GM12878 (cell line): ENCODE measurements at regions not wholly inside any gene's neighbourhood (a gene's known extent, or its start where the extent isn't known, plus 50 kb on each side); places are given as distances from the start of the nearest gene placed in this dataset.

Experiments used
- BACH1 ChIP-seq: fragments of 450-650 bp; IDR thresholded peaks from 2 replicates; pipeline ENCODE4 v1.6.1; 2017; ENCODE audit warnings: mild to moderate bottlenecking, borderline replicate concordance
- CHD2 ChIP-seq: IDR thresholded peaks from 2 replicates; pipeline ENCODE4 v1.6.1; 2011; ENCODE audit warnings: low read depth, low read length, improper control_type of control experiment, borderline replicate concordance
- CREM ChIP-seq: IDR thresholded peaks from 2 replicates; pipeline ENCODE4 v1.6.1; 2014; ENCODE audit warnings: antibody characterized with exemption, low read depth
- E2F8 ChIP-seq: fragments of 450-650 bp; IDR thresholded peaks from 2 replicates; pipeline ENCODE4 v1.6.1; 2018; ENCODE audit warnings: mild to moderate bottlenecking, low read depth, moderate library complexity; ENCODE audit not compliant: partially characterized antibody
- GABPA ChIP-seq: IDR thresholded peaks from 2 replicates; pipeline ENCODE4 v1.6.1; 2014; ENCODE audit warnings: antibody characterized with exemption, low read depth, mild to moderate bottlenecking, inconsistent platforms
- KAT2A ChIP-seq: conservative IDR thresholded peaks from 2 replicates; pipeline ENCODE4 v1.6.1; 2011; ENCODE audit warnings: low read depth, low read length; ENCODE audit not compliant: control insufficient read depth
- MTA2 ChIP-seq: fragments of 450-650 bp; IDR thresholded peaks from 2 replicates; pipeline ENCODE4 v1.6.1; 2016; ENCODE audit warnings: low read depth, mild to moderate bottlenecking, moderate library complexity
- MYB ChIP-seq: fragments of 150-350 bp; IDR thresholded peaks from 2 replicates; pipeline ENCODE4 v1.6.1; 2014; ENCODE audit warnings: mild to moderate bottlenecking, low read depth, low read length, borderline replicate concordance
- MYC ChIP-seq: IDR thresholded peaks from 2 replicates; pipeline ENCODE4 v1.6.1; 2011; ENCODE audit warnings: mild to moderate bottlenecking, low read length, moderate library complexity, inconsistent platforms; ENCODE audit not compliant: insufficient read depth, insufficient replicate concordance, insufficient read length, severe bottlenecking
- NFXL1 ChIP-seq: fragments of 450-650 bp; IDR thresholded peaks from 2 replicates; pipeline ENCODE4 v1.6.1; 2017; ENCODE audit warnings: antibody characterized with exemption, mild to moderate bottlenecking, borderline replicate concordance
- PBX3 ChIP-seq: IDR thresholded peaks from 2 replicates; pipeline ENCODE4 v1.6.1; 2011; ENCODE audit warnings: mild to moderate bottlenecking, low read depth, low read length, moderate library complexity; ENCODE audit not compliant: insufficient replicate concordance
- PKNOX1 ChIP-seq: fragments of 450-650 bp; IDR thresholded peaks from 2 replicates; pipeline ENCODE4 v1.6.1; 2016; ENCODE audit warnings: mild to moderate bottlenecking
- PML ChIP-seq: IDR thresholded peaks from 2 replicates; pipeline ENCODE4 v1.6.1; 2012; ENCODE audit warnings: low read length, inconsistent platforms
- POLR2A ChIP-seq: IDR thresholded peaks from 2 replicates; pipeline ENCODE4 v1.6.1; 2011; ENCODE audit warnings: low read depth, mild to moderate bottlenecking, low read length
- RBBP5 ChIP-seq: fragments of 200-600 bp; sonication (generic); conservative IDR thresholded peaks from 2 replicates; pipeline ENCODE4 v1.6.1; 2016
- REST ChIP-seq: IDR thresholded peaks from 2 replicates; pipeline ENCODE4 v1.6.1; 2012; ENCODE audit warnings: mild to moderate bottlenecking, low read depth, low read length
- SMARCA5 ChIP-seq: fragments of 450-650 bp; IDR thresholded peaks from 2 replicates; pipeline ENCODE4 v1.6.1; 2017; ENCODE audit warnings: mild to moderate bottlenecking
- USF2 ChIP-seq: IDR thresholded peaks from 2 replicates; pipeline ENCODE4 v1.6.1; 2011; ENCODE audit warnings: low read depth, low read length, improper control_type of control experiment, borderline replicate concordance
- ZBTB4 ChIP-seq: fragments of 450-650 bp; formaldehyde crosslinking; IDR thresholded peaks from 2 replicates; pipeline ENCODE4 v1.4.0; 2022; ENCODE audit warnings: mild to moderate bottlenecking, moderate library complexity

- TF ChIP-seq CREM = no peak
- TF ChIP-seq PBX3 = peak; percentile 61
- TF ChIP-seq GABPA = no peak
- no peak; the same call in 1 of the 2 replicates for TF ChIP-seq BACH1
- no peak for TF ChIP-seq REST
- no peak for TF ChIP-seq USF2
- peak; percentile 98 for TF ChIP-seq MTA2
- TF ChIP-seq MYC = no peak
- no peak for TF ChIP-seq MYB
- TF ChIP-seq E2F8 = no peak
- no peak for TF ChIP-seq RBBP5
- TF ChIP-seq POLR2A = no peak
- no peak for TF ChIP-seq PML
- no peak for TF ChIP-seq NFXL1
- TF ChIP-seq ZBTB4 (CRISPR knock-in tag) = no peak
- no peak for TF ChIP-seq SMARCA5
- TF ChIP-seq PKNOX1 = peak; percentile 91
- TF ChIP-seq KAT2A = no peak
- peak; percentile 55; the same call in 1 of the 2 replicates for TF ChIP-seq CHD2
Observed at GRCh38 chr6:130575971-130576370, 210.2 kb downstream of the TMEM200A start (continued).
